Right atrium auricular region (tissue), 2 donors: ENCODE measurements at regions not wholly inside any gene's neighbourhood (a gene's known extent, or its start where the extent isn't known, plus 50 kb on each side); places are given as distances from the start of the nearest gene placed in this dataset.

ENCODE experiments used
- DNase-seq: peaks from one replicate; pipeline ENCODE4 v3.0.0-alpha.2; 2019; ENCODE audit warnings: low spot score
- H3K27ac ChIP-seq, 2 donors: fragments of 200-600 bp; sonication (generic); 1 replicate in 1 of 2; 2 replicates in 1 of 2; pipeline ENCODE4 v1.5.1; 2016 to 2019
- H3K27me3 ChIP-seq, 2 donors: fragments of 200-600 bp; sonication (generic); one replicate each; pipeline versions ENCODE4 v1.5.1 to v1.6.0; 2017 to 2019
- H3K36me3 ChIP-seq: fragments of 200-600 bp; sonication (generic); one replicate; pipeline ENCODE4 v1.5.1; 2016
- H3K4me1 ChIP-seq, 2 donors: fragments of 200-600 bp; sonication (generic); one replicate each; pipeline versions ENCODE4 v1.5.1 to v1.6.0; 2017 to 2019
- H3K4me3 ChIP-seq, 2 donors: fragments of 200-600 bp; sonication (generic); 1 replicate in 1 of 2; 2 replicates in 1 of 2; pipeline ENCODE4 v1.5.1; 2017 to 2019; ENCODE audit warnings: mild to moderate bottlenecking in 1 of 2, moderate library complexity in 1 of 2
- H3K9me3 ChIP-seq, 2 donors: fragments of 200-600 bp; sonication (generic); one replicate each; pipeline ENCODE4 v1.5.1; 2019
- CTCF ChIP-seq, 2 donors: fragments of 200-600 bp; sonication (generic); IDR thresholded peaks; one replicate each; pipeline ENCODE4 v1.5.1; 2019; ENCODE audit warnings: antibody characterized with exemption in 2 of 2

GRCh38 chr5:74320526-74320925 lies 320.0 kb downstream of the ENC1 start:
- H3K27ac ChIP-seq, result no peak overlapping the region
- no peaks in the 10 kb centered on the region for H3K9me3 ChIP-seq
- TF ChIP-seq CTCF (IDR thresholded peaks at IDR 0.05), result no peak
- H3K27me3 ChIP-seq, result no peaks in the 10 kb centered on the region
- no peaks in the 10 kb centered on the region for H3K4me1 ChIP-seq
- no peaks in the 10 kb centered on the region for H3K36me3 ChIP-seq
- no peak for DNase-seq
- no peak overlapping the region for H3K4me3 ChIP-seq

- DNase-seq, result no peak
- H3K27me3 ChIP-seq, result no peaks in the 10 kb centered on the region
- no peak for TF ChIP-seq CTCF (IDR thresholded peaks at IDR 0.05)
- H3K27ac ChIP-seq, result no peak overlapping the region
- no peaks in the 10 kb centered on the region for H3K4me1 ChIP-seq
- H3K36me3 ChIP-seq, result no peaks in the 10 kb centered on the region
- no peak overlapping the region for H3K4me3 ChIP-seq
- no peaks in the 10 kb centered on the region for H3K9me3 ChIP-seq
Measured at GRCh38 chr5:74319076-74319475, 321.5 kb downstream of the ENC1 start.

- H3K4me3 ChIP-seq, result no peak overlapping the region
- H3K27me3 ChIP-seq, result no peaks in the 10 kb centered on the region
- no peaks in the 10 kb centered on the region for H3K36me3 ChIP-seq
- no peak overlapping the region for H3K27ac ChIP-seq
- no peak for TF ChIP-seq CTCF (IDR thresholded peaks at IDR 0.05)
- DNase-seq, result no peak
- H3K9me3 ChIP-seq, result no peaks in the 10 kb centered on the region
- H3K4me1 ChIP-seq, result no peaks in the 10 kb centered on the region
Measured at GRCh38 chr5:74316064-74316603, 324.4 kb downstream of the ENC1 start.

GRCh38 chr5:74314906-74315305 lies 325.6 kb downstream of the ENC1 start:
- Histone ChIP-seq H3K4me3 (no peak overlapping the region), H3K4me1 (peaks cover 0 to 4% of the 10 kb centered on the region in 2 donors), H3K27ac (no peak overlapping the region), H3K27me3 (no peaks in the 10 kb centered on the region), H3K9me3 (no peaks in the 10 kb centered on the region), H3K36me3 (no peaks in the 10 kb centered on the region)
- no peak for DNase-seq
- no peak for TF ChIP-seq CTCF (IDR thresholded peaks at IDR 0.05)

- H3K27ac ChIP-seq, result no peak overlapping the region
- H3K4me3 ChIP-seq, result no peak overlapping the region
- H3K9me3 ChIP-seq, result no peaks in the 10 kb centered on the region
- H3K4me1 ChIP-seq, result peaks cover 0 to 4% of the 10 kb centered on the region in 2 donors
- no peaks in the 10 kb centered on the region for H3K27me3 ChIP-seq
- no peaks in the 10 kb centered on the region for H3K36me3 ChIP-seq
- TF ChIP-seq CTCF (IDR thresholded peaks at IDR 0.05), result no peak
- no peak for DNase-seq
Measured at GRCh38 chr5:74313896-74314295, 326.6 kb downstream of the ENC1 start.

- no peak for TF ChIP-seq CTCF (IDR thresholded peaks at IDR 0.05)
- peaks cover 0 to 4% of the 10 kb centered on the region in 2 donors for H3K4me1 ChIP-seq
- no peaks in the 10 kb centered on the region for H3K9me3 ChIP-seq
- DNase-seq, result no peak
- no peak overlapping the region for H3K4me3 ChIP-seq
- no peaks in the 10 kb centered on the region for H3K27me3 ChIP-seq
- H3K27ac ChIP-seq, result no peak overlapping the region
- no peaks in the 10 kb centered on the region for H3K36me3 ChIP-seq
Measured at GRCh38 chr5:74312746-74313145, 327.8 kb downstream of the ENC1 start.
